ENCODE measurements at regions not wholly inside any gene's neighbourhood (a gene's known extent, or its start where the extent isn't known, plus 50 kb on each side); places are given as distances from the start of the nearest gene placed in this dataset.

DNA sequence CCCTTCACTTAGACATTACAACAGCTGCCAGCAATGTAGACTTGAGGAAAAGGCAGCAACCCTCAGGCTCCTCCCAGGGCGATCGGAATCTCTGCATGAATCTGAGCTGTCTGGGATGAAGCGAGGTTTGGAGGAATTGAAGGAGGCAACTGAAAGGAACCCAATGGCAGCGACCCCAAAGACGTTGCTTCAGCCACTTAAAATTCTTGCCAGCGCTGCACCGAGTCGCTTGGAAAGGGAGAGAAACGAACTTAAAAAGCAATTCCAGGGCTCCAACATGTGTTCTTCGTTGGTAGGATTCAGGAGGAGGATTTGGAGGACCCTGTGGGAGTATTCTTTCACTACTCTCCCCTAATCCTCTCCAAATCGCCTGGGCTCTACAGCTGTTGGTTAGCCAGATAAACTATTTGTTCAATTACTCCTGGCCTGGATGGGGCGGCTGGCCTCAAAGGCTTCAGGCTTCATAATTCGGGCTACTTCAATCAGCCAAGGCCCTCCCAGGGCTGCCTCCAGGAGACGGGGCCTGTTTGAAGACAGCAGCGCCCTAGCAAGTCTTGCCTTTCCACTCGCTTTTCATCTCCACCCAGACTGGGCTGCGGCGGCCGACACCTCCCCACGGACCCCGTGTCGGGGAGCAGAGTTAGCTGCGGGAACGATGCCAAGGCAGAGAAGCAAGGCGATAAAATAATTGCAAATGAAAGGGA, 72.4 kb upstream of the TMEM45B start:
- DNase-seq (no peak), ATAC-seq (ENCODE audit: poor library complexity) (no peak)
- no peaks in the 10 kb centered on the region for H3K36me3 ChIP-seq (ENCODE audit: insufficient read depth, low read length)
- no peaks in the 10 kb centered on the region for H3K9me3 ChIP-seq (ENCODE audit: control insufficient read depth in 1 of 2, insufficient read depth in 1 of 2, low read length in 2 of 2)
- no peak overlapping the region for H3K27ac ChIP-seq (ENCODE audit: low read depth in 1 of 2, low read length in 2 of 2)
- peaks cover 0 to 7% of the 10 kb centered on the region in 2 experiments for H3K27me3 ChIP-seq (ENCODE audit: control insufficient read depth in 1 of 2, insufficient read depth in 2 of 2, low read length in 2 of 2)
- POLR2A ChIA-PET, result no interaction called here
- no peak for TF ChIP-seq CTCF (IDR thresholded peaks at IDR 0.05)
- Mint-ChIP-seq H3K36me3 (ENCODE audit: low read depth) (no peaks in the 10 kb centered on the region), H3K4me3 (no peak overlapping the region), H3K27ac (no peak overlapping the region), H3K27me3 (peaks cover 9% of the 10 kb centered on the region), H3K9me3 (no peaks in the 10 kb centered on the region), H3K4me1 (ENCODE audit: low read depth) (no peaks in the 10 kb centered on the region)
- H3K4me1 ChIP-seq (ENCODE audit: insufficient read depth, low read length), result no peaks in the 10 kb centered on the region
- CTCF ChIA-PET, result no interaction called here
- no peak overlapping the region for H3K4me3 ChIP-seq (ENCODE audit: low read length)
- intact Hi-C loops (cut with DNase I, micrococcal nuclease), result no loop called here

DNA sequence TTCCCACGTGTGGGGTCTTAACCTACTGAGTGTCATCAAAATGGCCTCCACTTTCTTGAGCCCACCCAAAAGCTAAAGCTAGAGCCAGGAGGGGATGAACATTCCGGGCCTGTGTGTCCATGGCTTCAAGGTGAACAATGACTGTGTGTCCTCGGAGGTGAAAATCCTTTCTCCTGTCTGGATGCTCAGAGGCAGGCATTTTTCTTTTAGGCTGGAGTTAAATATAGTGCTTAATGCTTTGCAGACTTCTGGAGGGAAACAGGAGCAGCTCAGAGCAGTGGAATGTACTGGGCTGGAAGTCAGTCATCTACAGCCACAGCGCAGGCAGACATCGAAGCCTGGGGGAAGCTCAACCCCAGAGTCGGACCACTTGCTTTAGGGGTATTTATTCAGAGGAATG, 68.6 kb upstream of the TMEM45B start:
- Mint-ChIP-seq H3K36me3 (ENCODE audit: low read depth) (no peaks in the 10 kb centered on the region), H3K27me3 (peaks cover 21% of the 10 kb centered on the region), H3K4me3 (no peak overlapping the region), H3K4me1 (ENCODE audit: low read depth) (peaks cover 4% of the 10 kb centered on the region), H3K9me3 (no peaks in the 10 kb centered on the region), H3K27ac (no peak overlapping the region)
- intact Hi-C loops (cut with DNase I, micrococcal nuclease), result no loop called here
- Histone ChIP-seq H3K36me3 (ENCODE audit: insufficient read depth, low read length) (no peaks in the 10 kb centered on the region), H3K27ac (ENCODE audit: low read depth in 1 of 2, low read length in 2 of 2) (no peak overlapping the region), H3K27me3 (ENCODE audit: control insufficient read depth in 1 of 2, insufficient read depth in 2 of 2, low read length in 2 of 2) (peaks cover 0 to 5% of the 10 kb centered on the region in 2 experiments), H3K4me3 (ENCODE audit: low read length) (no peak overlapping the region), H3K9me3 (ENCODE audit: control insufficient read depth in 1 of 2, insufficient read depth in 1 of 2, low read length in 2 of 2) (no peaks in the 10 kb centered on the region), H3K4me1 (ENCODE audit: insufficient read depth, low read length) (peaks cover 7% of the 10 kb centered on the region)
- ChIA-PET CTCF (no interaction called here), POLR2A (no interaction called here)
- TF ChIP-seq CTCF (IDR thresholded peaks at IDR 0.05), result no peak
- ATAC-seq (ENCODE audit: poor library complexity), result no peak
- no peak for DNase-seq

DNA sequence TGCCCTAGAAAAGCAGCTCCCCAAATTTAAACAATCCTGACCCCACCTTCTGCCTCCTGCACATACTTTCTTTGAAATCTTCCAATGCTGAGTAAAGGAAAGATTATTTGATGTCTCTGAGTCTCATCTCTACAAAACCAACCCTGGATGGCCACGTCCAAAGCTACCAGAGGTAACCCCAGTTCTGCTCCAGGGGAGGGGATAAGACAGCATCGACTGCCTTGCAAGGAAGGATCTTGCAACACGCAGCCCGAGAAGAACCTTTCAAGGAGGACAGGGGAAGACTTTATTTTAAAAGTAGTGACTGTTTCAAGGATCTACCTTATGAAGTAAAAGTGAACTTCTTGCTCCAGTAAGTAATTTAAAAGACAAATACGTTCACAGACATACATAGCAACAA, 66.5 kb upstream of the TMEM45B start:
- Histone ChIP-seq H3K27ac (ENCODE audit: low read depth in 1 of 2, low read length in 2 of 2) (no peak overlapping the region), H3K4me1 (ENCODE audit: insufficient read depth, low read length) (peaks cover 7% of the 10 kb centered on the region), H3K4me3 (ENCODE audit: low read length) (no peak overlapping the region), H3K9me3 (ENCODE audit: control insufficient read depth in 1 of 2, insufficient read depth in 1 of 2, low read length in 2 of 2) (no peaks in the 10 kb centered on the region), H3K27me3 (ENCODE audit: control insufficient read depth in 1 of 2, insufficient read depth in 2 of 2, low read length in 2 of 2) (peaks cover 0 to 2% of the 10 kb centered on the region in 2 experiments), H3K36me3 (ENCODE audit: insufficient read depth, low read length) (no peaks in the 10 kb centered on the region)
- Mint-ChIP-seq H3K4me1 (ENCODE audit: low read depth) (peaks cover 4% of the 10 kb centered on the region), H3K27me3 (peaks cover 25% of the 10 kb centered on the region), H3K36me3 (ENCODE audit: low read depth) (no peaks in the 10 kb centered on the region), H3K9me3 (no peaks in the 10 kb centered on the region), H3K4me3 (no peak overlapping the region), H3K27ac (no peak overlapping the region)
- DNase-seq (no peak), ATAC-seq (ENCODE audit: poor library complexity) (no peak)
- POLR2A ChIA-PET, result no interaction called here
- no peak for TF ChIP-seq CTCF (IDR thresholded peaks at IDR 0.05)
- intact Hi-C loops (cut with DNase I, micrococcal nuclease), result loop anchor here in 1 of 2 experiments (1.0 to 2.0 kb wide), 3 partner anchors 52 to 632 kb away; no protein-coding TSS in a partner anchor
- CTCF ChIA-PET, result no interaction called here

Measured in CD4-positive, alpha-beta T cell (primary cell).